ENCODE measurements at regions not wholly inside any gene's neighbourhood (a gene's known extent, or its start where the extent isn't known, plus 50 kb on each side); places are given as distances from the start of the nearest gene placed in this dataset.
"Not testable (repeated sequence)": the region's sequence is repeated elsewhere in the genome, so short reads cannot be mapped to it uniquely, and the experiment has no call there.

DNA sequence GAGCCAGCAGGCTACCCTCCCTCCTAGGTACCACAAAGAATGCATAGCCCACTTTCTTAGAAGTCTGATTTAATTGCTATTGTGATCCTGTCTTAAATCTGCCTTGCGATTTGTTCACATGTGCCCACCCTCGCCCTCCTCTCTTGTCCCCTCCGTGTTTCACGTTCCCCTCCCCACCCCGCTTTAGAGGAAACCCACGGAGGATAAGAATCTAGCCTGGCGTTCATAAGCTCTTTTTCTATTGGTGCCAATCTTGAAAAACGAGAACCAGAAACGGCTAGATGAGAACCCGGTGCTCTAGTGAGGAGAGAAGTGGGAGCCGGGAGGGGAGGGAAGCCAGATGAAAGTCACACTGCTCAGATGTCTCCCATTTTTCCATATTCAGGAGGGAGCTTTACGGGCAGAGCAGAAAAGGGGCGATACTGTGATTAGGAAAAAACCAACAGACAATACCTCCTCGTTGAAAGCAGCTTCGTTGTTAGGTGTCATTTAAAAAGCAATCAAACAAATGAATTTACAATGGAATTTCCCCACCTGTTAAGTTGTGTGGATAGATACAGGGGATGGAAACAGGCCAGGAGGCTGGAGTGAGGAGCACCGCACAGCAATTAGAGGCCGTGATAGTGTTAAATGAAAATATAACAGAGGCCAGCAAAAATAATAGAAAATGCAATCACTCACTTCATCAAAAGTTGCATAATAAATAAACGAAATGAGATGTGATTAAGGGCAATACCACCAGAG is 272.1 kb downstream of the GATA3 start:
- FAIRE-seq, result no peak
- DNase-seq (ENCODE audit: extremely low spot score, insufficient read length, low read depth), result no peak

DNA sequence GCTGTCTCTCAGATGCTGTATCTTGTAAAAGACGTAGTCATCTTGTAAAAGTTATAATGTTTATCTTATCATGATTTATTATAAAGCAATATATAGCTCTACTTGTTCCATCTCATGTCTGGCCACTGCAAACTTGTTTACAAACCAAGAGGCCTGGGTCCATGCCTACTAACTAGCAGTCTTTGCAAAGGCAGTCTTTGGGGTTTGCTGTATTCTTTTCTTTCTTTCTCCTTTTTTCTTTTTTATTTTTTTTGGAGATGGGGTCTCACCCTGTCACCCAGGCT is 272.6 kb downstream of the GATA3 start:
- DNase-seq (ENCODE audit: extremely low spot score, insufficient read length, low read depth) (no peak), FAIRE-seq (no peak)

DNA sequence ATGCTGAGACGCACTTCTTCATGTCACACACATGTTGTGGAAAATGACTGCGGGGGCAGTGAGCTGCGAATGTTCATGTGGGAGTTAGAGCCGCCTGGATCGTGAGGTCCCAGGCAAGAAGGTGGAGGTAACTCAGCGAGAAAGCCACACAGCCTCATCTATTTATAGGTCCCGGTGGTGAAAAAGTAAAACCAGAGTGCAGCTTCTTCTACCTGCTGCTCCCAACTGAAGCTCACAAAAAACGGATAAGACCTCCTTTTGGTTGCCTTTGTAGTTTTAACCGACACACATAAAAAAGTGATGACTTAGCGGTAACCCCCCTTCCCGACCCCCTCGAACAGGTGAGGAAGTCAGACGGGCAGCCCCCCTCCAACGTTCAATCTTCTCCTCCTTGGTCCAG is 276.9 kb downstream of the GATA3 start:
- FAIRE-seq (no peak), DNase-seq (ENCODE audit: extremely low spot score, insufficient read length, low read depth) (no peak)

DNA sequence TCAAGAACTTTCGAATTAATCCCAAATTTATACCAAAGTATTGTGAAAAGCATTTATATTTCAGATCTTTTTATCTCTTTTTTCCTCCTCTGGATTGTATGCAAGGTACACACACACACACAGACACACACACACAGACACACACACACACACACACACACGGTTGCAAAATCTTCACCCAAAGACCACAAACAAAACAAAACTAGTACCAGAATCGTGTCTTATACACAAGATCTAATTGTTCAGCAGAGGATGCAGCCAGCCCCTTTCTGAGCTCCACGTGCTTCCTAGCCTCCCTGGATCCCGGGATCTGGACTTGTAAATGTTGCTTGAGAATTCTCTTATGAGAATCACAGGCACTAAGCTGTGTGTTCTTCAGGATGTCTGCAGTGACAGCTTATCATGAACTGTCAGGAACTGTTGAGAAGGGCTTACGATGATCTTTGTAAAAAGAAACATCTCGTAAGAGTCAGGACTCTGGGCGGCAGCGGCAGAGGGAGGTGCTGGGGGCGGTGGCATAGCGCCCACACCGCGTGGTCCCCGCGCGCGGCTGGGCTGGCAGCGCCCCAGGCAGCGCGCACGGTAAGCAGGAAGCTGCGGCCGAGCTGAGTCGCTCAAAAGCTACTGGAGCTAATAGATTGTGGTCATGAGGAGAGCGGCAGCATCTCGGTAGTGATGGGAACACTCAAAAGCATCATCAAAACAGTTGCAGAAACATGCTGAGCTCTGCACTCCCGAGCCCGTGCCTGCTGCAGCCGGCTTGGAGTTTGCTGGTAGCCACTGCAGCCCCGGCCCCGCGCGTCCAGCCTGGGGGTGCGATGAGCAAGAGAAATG is 277.6 kb downstream of the GATA3 start:
- DNase-seq (ENCODE audit: extremely low spot score, insufficient read length, low read depth) (peak; percentile 2), FAIRE-seq (peak; percentile 12)

DNA sequence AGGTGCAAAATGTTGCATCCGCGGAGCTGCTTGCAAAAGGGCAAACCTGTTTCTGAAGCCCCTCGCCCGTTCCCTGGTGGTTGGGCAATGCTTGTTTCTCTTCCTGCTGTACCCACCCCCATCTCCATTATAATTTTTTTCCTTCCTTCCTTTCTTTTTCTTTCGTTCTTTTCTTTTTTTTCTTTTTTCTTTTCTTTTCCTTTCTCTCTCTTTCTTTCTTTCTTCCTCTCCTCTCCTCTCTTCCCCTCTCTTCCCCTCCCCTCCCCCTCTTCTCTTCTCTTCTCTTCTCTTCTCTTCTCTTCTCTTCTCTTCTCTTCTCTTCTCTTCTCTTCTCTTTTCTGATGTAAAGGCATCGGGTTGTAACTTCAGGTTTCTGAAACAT is 278.2 kb downstream of the GATA3 start:
- FAIRE-seq (no peak), DNase-seq (ENCODE audit: extremely low spot score, insufficient read length, low read depth) (no peak)

DNA sequence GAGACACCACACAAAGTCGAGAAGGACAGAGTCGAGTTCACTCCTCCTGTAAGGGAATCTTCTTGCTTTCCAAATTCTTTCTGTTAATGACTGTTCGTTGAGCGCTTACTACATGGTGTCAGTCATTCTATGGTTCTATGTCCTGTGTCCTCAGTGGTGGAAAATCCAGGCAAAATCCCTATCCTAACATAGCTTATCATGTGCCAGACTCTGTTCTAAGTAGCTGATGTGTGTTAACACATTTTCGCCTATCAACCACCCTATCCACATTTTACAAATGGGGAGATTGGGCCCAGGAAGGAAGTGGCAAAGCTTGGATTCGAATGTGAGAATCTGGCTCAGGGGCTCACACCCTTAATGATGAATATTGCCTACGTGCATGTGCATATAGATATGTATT is 280.1 kb downstream of the GATA3 start:
- FAIRE-seq (no peak), DNase-seq (ENCODE audit: extremely low spot score, insufficient read length, low read depth) (no peak)

DNA sequence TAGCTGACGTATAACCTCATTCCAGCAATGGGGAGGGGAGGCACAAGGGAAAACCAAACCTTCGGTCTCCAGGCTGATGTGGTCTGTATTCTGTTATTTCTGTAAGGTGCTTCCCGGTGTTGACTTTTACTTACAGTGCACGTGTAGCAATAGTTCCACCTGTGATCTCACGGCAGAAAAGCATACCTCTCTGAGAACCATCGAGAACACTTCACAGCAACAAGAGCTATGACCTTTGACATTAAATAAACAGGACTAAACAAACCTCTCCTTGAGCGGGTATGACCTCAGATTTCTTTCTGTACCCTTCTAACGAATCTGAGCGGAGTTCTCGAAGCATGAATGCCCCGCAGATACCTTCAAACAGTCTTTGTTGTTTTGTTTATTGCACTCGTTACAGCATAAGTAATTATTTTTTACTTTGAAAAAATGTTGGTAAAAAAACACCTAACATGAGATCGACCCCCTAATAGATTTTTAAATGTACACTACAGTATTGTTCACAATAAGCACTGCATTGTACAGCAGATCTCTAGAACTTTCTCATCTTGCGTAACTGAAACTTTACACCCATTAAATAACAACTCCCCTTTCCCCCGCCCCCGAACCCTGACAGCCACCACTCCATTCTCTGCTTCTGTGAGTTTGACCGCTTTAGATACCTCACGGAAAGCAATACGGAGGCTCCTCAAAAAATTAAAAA is 282.3 kb downstream of the GATA3 start:
- DNase-seq (ENCODE audit: extremely low spot score, insufficient read length, low read depth), result no peak
- no peak for FAIRE-seq

DNA sequence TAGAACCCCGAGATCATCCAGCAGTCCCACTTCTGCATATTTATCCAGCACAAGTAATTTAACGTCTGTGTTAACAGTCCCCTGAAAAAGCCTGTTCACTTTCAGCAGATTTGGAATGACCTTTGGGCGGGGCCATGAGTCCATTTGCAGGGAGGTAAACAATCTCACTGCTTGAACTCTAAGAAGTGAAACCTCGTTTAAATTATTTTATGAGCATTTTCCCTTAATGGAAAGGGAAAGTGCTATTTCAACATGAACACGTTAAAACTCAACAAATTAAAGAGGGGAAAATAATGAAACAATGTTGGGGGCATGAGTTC is 282.8 kb downstream of the GATA3 start:
- FAIRE-seq (no peak), DNase-seq (ENCODE audit: extremely low spot score, insufficient read length, low read depth) (no peak)

DNA sequence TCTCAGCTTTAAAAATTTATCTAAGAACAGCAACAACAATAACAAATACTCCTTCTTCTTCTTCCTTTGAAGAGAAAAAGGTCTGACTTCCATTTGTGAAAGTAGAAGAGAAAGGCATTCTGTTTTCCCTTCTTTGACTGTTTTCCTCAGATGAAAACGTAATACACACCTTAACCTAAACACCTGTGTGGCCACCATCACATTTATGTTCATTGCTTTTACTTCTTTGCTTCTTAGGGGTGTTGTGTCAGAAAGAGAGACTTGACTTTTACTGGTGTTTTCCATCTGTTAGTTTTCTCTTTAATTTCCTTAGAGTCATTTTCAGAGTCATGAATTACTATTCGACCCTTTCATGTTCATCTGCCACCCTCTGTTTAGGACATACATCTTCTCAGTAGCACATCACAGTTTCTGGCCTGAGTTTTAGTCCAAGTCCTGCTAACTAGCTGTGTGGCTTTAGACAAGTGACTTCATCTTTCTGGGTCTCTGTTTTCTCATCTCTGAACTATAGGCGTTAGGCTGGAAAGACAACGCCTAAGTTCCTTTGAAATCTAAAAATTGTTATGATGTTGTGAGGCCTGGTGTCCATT is 283.8 kb downstream of the GATA3 start:
- FAIRE-seq, result no peak
- DNase-seq (ENCODE audit: extremely low spot score, insufficient read length, low read depth), result no peak

DNA sequence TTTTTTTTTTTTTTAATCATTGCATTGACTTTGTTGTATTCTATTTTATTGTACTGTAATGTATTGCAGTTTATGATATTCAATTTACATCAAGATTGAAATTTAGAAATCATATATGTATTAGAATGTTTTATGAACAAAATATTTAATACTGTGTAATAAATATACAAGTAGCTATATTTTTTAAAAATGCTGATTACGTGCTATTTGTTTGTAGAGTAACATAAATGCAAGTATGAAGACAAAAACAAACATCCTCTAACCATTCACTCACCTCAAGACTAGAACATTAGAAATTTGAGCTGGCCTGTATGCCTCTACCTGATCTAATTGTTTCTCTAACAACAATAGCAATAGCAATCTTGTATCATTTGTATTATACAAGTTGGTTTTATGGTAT is 290.3 kb downstream of the GATA3 start:
- no peak for FAIRE-seq
- DNase-seq (ENCODE audit: extremely low spot score, insufficient read length, low read depth), result no peak

DNA sequence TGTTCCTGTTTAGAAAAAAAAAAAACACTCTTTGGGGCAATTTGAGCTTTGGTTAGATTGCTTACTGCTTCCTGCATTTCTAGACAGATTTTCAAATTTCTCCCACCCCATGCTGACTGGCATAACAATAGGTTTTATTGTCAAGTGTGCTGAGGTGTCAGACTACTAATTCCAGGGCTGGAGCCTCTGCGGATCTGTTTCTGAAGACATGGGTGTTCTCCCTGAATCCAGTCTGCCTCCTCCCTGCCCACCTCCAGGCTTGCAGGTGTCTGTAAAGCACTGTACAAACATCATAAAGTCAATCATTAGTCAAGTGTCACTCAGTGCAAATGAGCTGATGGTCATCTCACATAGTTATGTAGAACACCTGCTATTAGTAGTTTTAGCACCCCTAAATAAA is 292.4 kb downstream of the GATA3 start:
- FAIRE-seq (no peak), DNase-seq (ENCODE audit: extremely low spot score, insufficient read length, low read depth) (no peak)

DNA sequence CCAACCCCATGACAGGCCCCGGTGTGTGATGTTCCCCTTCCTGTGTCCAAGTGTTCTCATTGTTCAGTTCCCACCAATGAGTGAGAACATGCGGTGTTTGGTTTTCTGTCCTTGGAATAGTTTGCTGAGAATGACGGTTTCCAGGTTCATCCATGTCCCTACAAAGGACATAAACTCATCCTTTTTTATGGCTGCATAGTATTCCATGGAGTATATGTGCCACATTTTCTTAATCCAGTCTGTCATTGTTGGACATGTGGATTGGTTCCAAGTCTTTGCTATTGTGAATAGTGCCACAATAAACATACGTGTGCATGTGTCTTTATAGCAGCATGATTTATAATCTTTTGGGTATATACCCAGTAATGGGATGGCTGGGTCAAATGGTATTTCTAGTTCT is 293.1 kb downstream of the GATA3 start:
- not testable (repeated sequence) for FAIRE-seq; DNase-seq (ENCODE audit: extremely low spot score, insufficient read length, low read depth)

DNA sequence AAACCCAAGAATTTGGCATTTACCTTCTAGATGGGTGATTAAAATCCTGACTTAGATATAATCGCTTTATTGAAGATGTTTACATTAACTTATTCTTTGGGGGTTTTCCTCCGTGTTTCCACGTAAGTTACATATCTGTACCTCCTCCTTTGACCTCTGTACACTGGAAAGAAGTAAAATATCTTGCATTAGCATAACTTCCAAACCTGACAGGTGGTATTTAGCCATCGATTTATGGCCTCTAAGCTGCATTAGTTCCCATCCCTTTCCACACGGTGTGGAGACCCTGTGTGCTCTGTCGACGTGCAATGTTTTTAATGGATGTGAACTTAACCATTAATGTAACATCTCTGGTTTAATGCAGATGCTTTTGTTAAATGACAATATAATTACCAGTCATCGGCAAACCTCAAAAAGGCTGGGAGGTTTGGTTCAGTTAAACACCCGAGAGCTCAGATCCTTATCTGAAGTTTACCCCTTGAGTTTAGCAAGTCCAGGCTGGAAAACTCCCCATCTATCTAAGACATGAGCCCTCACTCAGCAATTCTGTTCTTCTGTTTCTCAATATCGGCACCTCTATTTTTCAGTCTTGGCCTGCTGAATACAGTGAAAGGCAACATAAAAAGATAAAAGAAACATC is 295.2 kb downstream of the GATA3 start:
- FAIRE-seq (no peak), DNase-seq (ENCODE audit: extremely low spot score, insufficient read length, low read depth) (no peak)

DNA sequence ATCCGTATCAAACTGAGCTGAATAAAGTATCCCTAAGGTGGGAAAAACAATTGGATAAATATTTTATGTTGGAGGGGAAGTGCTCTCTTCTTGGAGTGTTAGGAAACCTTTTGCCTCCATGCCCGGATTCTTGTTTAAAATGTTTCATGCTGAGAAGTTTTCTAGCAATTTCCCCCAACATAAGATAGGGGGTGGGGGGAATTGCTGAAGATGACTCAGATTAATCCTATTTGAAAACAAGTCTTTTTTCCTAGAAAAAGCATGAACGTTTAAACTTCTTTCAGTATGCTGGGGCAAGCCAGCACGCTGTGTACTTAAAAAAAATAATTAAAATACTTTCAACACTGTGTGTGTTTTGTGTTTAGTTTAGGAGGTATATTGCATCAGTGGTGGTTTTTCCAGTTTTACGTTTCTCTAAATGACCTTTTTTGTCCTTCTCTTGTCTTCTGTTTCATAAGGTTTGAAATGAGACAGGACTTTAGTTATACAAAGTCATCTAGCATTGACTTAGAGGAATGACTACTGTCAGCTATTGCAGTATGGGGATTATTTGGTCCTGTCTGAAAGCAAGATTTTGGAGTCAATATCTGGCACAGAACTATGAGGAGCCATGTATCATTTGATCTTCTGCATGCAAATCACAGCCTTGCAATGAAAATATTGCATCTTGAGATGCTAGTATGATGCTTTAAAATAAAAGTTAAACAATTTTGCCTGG is 295.9 kb downstream of the GATA3 start:
- DNase-seq (ENCODE audit: extremely low spot score, insufficient read length, low read depth) (no peak), FAIRE-seq (no peak)

DNA sequence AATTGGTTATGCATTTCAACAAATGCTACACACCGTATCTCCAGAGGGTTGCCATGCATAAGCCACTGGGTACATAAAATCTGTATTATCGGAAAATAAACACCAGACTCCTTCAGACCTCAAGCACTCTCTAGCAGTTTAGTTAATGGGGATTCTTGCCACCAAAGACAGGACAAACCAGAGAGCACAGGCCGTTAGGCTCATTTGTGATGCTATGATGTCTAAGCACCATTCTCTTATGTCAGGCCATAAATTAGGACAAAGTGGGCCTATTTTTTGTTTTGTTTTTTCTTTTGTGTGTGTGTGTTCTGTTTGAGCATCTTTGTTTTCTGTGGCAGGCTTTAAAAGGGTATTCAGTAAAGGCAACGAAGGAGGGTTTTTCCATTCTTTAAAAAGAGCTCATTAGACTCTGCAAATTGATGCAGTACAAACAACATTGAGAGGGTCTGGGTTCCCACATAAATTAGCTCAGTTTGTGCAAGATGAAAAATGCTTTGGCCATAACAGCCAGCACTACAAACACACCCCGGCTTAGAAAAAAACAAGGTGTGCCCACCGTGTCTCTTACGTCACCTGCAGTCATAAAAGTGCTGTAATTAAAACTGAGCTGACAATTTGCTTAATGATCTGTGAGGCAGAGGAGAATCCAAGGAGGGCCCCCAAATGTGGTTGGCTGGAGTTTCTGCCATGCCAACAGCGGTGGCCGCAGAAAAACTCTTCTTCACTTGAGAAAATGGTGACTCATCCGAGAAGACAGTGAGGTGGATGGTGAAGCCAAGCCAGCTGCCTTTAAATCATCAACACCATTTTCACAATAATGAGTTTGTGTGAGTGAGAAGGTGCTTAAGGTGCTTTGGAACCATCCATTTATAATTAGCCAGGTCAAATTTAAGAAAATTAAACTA is 297.9 kb downstream of the GATA3 start:
- no peak for DNase-seq (ENCODE audit: extremely low spot score, insufficient read length, low read depth)
- no peak for FAIRE-seq

DNA sequence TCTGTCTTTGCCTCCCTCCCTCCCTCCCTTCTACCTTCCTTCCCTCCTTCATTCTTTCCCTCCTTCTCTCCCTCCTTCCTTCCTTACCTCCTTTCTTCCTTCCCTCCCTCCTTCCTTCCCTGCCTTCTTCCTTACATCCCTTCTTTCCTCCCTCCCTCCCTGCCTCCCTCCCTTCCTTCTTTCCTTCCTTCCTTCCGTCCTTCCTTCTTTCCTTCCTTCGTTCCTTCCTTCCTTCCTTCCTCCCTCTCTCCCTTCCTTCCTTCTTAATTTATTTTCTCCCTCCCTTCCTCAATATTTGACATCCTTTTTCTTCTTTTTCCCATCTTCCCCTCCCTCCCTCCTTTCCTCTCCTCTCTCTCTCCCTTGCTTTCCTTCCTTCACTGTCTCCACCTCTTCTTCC is 301.8 kb downstream of the GATA3 start:
- no peak for FAIRE-seq
- DNase-seq (ENCODE audit: extremely low spot score, insufficient read length, low read depth), result no peak

DNA sequence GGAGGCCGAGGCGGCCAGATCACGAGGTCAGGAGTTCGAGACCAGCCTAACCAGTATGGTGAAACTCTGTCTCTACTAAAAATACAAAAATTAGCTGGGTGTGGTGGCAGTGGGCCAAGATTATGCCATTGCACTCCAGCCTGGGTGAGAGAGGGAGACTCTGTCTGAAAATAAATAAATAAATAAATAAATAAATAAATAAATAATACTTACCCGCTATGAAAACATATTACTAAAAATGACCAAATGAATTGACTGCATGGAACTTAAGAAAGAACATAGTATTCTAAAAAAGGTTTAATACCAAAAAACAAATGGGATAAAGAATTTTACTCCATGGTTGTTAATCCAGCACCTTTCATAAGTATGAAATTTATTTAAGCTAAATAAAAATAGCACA is 305.0 kb downstream of the GATA3 start:
- FAIRE-seq, result no peak
- DNase-seq (ENCODE audit: extremely low spot score, insufficient read length, low read depth), result no peak

DNA sequence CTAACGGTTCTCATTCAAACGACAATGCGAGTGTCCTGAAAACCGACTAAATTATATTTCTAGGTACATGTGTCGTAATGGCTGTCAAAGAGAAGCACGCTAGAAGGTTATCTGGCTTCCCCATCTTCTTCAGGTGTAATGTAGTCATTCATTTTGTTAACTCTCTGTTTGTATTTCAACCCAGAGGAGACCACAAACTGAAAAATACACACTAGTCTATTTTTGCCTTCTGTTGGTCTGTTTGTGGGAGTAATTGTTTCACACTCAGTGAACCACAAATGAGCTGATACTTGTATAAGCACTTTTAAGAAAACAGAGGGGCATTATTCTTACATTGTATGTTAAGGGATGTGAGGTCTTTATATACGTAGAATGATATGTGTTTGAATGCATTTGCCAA is 305.9 kb downstream of the GATA3 start:
- DNase-seq (ENCODE audit: extremely low spot score, insufficient read length, low read depth) (no peak), FAIRE-seq (no peak)

All from GM18507 (cell line).